Choroid plexus epithelial cell (primary cell): ENCODE measurements at regions not wholly inside any gene's neighbourhood (a gene's known extent, or its start where the extent isn't known, plus 50 kb on each side); places are given as distances from the start of the nearest gene placed in this dataset.
A peak's percentile ranks its signal among the peaks of the same experiment; 100 is the strongest.
"Not testable (repeated sequence)": the region's sequence is repeated elsewhere in the genome, so short reads cannot be mapped to it uniquely, and the experiment has no call there.

Source experiments
- DNase-seq: peaks from one replicate; pipeline ENCODE4 v3.0.0-alpha.2; 2010; ENCODE audit warnings: low read depth
- H3K4me3 ChIP-seq: 2 replicates; pipeline ENCODE4 v1.5.1; 2011; ENCODE audit warnings: low read depth, mild to moderate bottlenecking, control low read depth, low read length, moderate library complexity
- TF ChIP-seq, protein P1 (sequence below): conservative IDR thresholded peaks from 2 replicates; pipeline ENCODE4 v1.5.1; 2011; ENCODE audit warnings: low read depth, mild to moderate bottlenecking, control low read depth, inconsistent platforms, low read length, moderate library complexity

DNA sequence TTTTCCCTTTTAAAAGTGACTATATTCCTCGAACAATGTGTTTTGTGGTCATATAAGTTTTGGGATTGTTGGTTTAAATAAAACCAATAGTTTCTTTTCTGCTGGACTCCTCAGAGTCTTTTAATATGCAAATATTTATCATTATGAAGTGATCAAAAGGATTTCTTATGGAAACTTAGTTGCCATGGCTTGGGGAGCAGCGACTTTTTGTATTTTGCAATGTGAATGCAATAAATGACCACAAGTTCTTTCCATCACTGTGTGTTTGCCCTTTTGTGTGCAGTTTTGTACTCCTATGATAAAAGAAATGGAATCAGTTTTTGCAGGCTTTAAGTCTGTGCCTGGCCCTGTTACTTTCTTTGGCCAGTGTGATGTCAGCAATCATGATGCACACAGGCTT is 68.5 kb upstream of the NUDT6 start:
- DNase-seq: no peak
- H3K4me3 ChIP-seq: no peak overlapping the region
- TF ChIP-seq, protein P1, sequence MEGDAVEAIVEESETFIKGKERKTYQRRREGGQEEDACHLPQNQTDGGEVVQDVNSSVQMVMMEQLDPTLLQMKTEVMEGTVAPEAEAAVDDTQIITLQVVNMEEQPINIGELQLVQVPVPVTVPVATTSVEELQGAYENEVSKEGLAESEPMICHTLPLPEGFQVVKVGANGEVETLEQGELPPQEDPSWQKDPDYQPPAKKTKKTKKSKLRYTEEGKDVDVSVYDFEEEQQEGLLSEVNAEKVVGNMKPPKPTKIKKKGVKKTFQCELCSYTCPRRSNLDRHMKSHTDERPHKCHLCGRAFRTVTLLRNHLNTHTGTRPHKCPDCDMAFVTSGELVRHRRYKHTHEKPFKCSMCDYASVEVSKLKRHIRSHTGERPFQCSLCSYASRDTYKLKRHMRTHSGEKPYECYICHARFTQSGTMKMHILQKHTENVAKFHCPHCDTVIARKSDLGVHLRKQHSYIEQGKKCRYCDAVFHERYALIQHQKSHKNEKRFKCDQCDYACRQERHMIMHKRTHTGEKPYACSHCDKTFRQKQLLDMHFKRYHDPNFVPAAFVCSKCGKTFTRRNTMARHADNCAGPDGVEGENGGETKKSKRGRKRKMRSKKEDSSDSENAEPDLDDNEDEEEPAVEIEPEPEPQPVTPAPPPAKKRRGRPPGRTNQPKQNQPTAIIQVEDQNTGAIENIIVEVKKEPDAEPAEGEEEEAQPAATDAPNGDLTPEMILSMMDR: no peak

DNA sequence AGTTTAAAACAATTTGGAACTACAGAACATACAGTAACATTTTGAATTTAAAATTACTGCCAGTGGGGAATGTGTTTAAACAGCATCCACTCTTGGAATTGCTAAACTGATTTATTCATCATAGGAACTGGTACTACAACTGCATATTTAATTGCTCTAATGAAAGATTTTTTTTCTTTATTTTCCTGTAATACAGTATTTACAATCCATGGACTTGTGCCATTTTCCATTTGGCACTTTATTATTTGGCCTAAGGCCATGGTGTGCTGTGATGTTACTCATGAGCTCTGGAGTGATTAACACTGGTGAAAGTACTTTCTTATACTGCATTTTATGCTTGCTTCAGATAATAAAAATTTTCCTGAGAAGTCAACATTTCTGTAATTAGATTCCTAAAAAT is 69.7 kb upstream of the NUDT6 start:
- TF ChIP-seq, protein P1: no peak
- H3K4me3 ChIP-seq: no peak overlapping the region
- DNase-seq: peak; percentile 17

DNA sequence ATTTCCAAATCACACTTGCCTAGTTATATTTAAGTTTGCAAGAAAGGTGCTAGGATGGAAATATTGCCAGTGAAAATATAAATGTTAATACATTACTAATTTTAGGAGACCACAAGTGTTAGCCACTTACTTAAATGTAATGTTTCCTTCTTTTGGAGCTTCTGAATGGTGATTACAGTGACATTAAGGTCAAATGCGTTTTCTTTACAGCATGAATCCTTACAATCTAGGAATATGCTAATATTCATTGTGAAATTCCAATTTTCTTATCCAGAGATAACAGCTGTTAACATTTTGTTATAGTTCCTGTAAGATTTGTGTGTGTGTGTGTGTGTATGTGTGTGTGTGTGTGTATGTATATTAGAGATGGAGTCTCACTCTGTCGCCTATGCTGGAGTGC is 70.2 kb upstream of the NUDT6 start:
- H3K4me3 ChIP-seq: no peak overlapping the region
- DNase-seq: no peak
- TF ChIP-seq, protein P1: no peak

DNA sequence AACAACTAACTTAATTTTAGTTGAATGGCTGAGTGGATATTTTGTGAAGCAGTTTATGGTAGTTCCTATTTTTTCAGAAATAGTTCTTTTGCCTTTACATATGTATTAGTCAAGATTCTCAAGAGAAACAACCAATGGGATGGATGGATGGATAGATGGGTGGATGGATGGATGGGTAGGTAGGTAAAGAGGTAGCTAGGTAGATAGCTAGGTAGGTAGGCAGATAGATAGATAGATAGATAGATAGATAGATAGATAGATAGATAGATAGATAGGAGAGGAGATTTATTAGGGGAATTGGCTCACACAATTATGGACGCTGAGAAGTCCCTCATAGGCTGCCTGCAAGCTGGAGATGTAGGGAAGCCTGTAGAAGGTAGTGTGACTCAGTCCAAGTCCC is 74.0 kb upstream of the NUDT6 start:
- no peak overlapping the region for H3K4me3 ChIP-seq
- TF ChIP-seq, protein P1: no peak

DNA sequence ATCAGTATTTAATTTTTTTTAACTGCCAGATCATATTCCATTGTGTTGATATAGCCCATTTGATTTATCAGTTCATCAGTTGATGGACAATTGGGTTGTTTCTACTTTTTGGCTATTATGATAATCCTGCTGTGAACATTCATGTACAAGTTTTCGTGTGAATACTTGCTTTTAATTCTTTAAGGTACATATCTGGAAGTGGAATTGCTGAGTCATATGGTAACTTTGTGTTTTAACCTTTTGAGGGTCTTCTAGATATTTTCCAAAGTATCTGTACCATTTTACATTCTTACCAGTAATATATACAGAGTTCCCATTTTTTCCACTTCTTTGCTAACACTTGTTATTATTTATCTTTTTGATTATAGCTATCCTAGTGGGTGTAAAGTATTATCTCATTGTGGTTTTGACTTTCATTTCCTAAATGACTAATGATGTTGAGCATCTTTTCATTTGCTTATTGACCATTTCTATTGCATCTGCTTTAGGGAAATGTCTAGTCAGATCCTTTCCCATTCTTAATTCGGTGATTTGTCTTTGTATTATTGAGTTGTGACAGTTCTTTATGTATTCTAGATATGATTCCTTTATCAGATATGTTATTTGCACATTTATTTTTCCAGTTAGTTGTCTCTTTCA is 75.2 kb upstream of the NUDT6 start:
- no peak overlapping the region for H3K4me3 ChIP-seq
- TF ChIP-seq, protein P1: no peak
- DNase-seq: peak; percentile 7

More for the DNA sequence above, 74.0 kb upstream of the NUDT6 start:
- DNase-seq: no peak

DNA sequence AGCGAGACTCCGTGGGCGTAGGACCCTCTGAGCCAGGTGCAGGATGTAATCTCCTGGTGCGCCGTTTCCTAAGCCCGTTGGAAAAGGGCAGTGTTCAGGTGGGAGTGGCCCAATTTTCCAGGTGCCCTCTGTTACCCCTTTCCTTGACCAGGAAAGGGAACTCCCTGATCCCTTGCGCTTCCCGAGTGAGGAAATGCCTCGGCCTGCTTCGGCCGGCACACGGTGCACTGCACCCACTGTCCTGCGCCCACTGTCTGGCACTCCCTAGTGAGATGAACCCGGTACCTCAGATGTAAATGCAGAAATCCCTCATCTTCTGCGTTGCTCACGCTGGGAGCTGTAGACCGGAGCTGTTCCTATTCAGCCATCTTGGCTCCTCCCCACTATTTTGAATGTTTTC is 81.7 kb upstream of the NUDT6 start:
- not testable (repeated sequence) for DNase-seq, H3K4me3 ChIP-seq

DNA sequence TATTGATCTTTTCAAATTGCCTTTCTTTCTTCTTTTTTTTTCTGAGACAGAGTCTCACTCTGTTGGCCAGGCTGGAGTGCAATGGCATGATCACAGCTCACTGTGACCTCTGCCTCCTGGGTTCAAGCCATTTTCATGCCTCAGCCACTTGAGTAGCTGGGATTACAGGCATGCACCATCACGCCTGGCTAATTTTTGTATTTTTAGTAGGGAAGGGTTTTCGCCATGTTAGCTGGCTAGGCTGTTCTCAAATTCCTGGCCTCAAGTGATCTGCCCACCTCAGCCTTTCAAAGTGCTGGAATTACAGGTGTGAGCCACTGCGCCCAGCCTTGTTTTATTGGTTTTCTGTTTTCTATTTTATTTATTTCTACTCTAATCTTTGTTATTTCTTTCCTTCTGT is 82.7 kb upstream of the NUDT6 start:
- DNase-seq, H3K4me3 ChIP-seq: not testable (repeated sequence)

DNA sequence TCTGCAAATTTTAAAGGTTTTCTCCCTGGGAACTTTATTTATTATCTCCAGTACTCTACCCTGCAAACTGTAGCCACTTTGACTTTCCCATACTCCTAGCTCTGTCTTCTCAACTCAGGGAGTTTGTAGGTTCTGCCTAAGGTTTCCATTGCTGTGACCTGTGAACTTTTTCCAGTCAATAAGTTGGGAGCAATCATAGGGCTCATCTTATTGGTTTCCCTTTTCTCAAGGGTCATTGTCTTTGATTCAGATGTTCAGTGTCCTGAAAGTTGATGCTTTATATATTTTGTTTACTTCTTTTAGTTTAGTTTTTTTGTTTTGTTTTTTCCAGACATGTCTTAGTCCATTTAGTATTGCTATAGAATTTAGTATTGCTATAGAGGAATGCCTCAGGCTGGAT is 85.3 kb upstream of the NUDT6 start:
- no peak for DNase-seq
- H3K4me3 ChIP-seq: no peak overlapping the region
- TF ChIP-seq, protein P1: no peak

DNA sequence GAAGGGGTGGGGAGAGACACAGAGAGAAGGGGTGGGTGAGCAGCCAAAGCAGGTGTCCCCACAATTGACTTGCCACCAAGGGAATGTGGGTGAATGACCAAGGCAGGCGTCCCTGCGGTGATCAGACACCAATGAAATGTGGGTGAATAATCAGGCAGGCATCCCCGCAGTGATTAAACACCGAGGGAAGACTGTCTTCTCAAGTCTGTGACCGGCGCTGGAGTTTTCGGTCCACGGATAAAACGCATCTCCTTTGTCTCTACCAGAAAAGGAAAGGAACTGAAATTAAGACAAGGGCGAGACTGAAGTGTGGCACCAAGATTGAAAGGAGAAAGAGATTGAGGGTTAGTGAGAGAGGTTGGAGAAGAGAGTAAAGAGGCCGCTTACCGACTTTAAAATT is 90.0 kb upstream of the NUDT6 start:
- not testable (repeated sequence) for H3K4me3 ChIP-seq, DNase-seq
